Prostate gland (tissue), 2 donors: ENCODE measurements at regions not wholly inside any gene's neighbourhood (a gene's known extent, or its start where the extent isn't known, plus 50 kb on each side); places are given as distances from the start of the nearest gene placed in this dataset.

Experiments used
- POLR2A ChIP-seq: fragments of 450-650 bp; IDR thresholded peaks from one replicate; pipeline ENCODE4 v1.6.1; 2016; ENCODE audit warnings: antibody characterized with exemption, mild to moderate bottlenecking
- TF ChIP-seq, protein P1 (sequence below), 4 experiments: fragments of 200-600 bp in 2 of 4; fragments of 450-650 bp in 2 of 4; sonication (generic) in 2 of 4; IDR thresholded peaks; 1 replicate in 3 of 4; 2 replicates in 1 of 4; pipeline ENCODE4 v1.5.1; 2016 to 2019; ENCODE audit warnings: antibody characterized with exemption in 4 of 4, mild to moderate bottlenecking in 2 of 4, moderate library complexity in 2 of 4

DNA sequence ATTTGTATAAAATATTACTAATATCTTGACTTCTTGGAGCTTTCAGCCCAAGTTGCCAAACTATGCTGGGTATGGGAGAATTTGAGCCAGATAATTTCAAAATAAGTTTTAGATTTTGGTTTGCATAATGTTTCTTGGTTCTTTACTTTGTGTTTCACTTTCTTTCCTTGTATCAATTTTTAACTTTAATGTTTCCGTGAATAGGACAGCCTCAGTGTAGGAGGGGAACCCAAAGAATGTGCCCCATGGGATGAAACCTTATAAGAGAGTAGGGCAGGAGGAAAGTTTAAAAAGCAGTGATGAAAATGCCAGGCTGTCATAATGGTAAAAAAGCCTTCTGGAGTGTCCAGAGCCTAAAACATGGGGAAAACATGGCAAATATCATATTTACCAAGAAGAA, 252.4 kb upstream of the IRAK1BP1 start:
- TF ChIP-seq, protein P1, sequence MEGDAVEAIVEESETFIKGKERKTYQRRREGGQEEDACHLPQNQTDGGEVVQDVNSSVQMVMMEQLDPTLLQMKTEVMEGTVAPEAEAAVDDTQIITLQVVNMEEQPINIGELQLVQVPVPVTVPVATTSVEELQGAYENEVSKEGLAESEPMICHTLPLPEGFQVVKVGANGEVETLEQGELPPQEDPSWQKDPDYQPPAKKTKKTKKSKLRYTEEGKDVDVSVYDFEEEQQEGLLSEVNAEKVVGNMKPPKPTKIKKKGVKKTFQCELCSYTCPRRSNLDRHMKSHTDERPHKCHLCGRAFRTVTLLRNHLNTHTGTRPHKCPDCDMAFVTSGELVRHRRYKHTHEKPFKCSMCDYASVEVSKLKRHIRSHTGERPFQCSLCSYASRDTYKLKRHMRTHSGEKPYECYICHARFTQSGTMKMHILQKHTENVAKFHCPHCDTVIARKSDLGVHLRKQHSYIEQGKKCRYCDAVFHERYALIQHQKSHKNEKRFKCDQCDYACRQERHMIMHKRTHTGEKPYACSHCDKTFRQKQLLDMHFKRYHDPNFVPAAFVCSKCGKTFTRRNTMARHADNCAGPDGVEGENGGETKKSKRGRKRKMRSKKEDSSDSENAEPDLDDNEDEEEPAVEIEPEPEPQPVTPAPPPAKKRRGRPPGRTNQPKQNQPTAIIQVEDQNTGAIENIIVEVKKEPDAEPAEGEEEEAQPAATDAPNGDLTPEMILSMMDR (IDR thresholded peaks at IDR 0.05), result no peak
- no peak for TF ChIP-seq POLR2A
